Fibroblast of peridontal ligament (primary cell): ENCODE measurements at regions not wholly inside any gene's neighbourhood (a gene's known extent, or its start where the extent isn't known, plus 50 kb on each side); places are given as distances from the start of the nearest gene placed in this dataset.
A peak's percentile ranks its signal among the peaks of the same experiment; 100 is the strongest.
"Not testable (repeated sequence)": the region's sequence is repeated elsewhere in the genome, so short reads cannot be mapped to it uniquely, and the experiment has no call there.

Experiments used
- DNase-seq: peaks from one replicate; pipeline ENCODE4 v3.0.0-alpha.2; 2010; ENCODE audit errors: extremely low read depth

GRCh38 chr12:107586256-107586970, 99.2 kb upstream of the PWP1 start:
- DNase-seq: no peak

DNA sequence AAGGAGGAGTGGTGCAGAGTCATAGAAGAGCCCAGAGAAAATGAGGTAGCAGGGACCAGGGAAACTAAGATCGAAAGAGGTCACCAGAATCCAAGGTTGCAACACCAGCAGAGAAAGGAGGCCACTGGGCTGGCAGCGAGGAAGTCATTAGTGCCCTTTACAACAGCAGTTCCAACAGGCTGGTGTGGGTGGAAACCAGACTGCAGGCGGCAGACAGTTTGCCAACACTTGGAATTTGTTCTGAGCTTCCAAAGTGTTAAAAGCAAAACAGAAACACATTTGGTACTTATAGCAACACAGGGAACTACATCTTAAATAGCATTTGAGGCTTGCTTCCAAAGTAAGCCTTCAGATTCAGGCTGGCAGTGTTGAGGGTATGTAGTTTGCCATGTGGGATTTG, 95.2 kb upstream of the PWP1 start:
- no peak for DNase-seq

DNA sequence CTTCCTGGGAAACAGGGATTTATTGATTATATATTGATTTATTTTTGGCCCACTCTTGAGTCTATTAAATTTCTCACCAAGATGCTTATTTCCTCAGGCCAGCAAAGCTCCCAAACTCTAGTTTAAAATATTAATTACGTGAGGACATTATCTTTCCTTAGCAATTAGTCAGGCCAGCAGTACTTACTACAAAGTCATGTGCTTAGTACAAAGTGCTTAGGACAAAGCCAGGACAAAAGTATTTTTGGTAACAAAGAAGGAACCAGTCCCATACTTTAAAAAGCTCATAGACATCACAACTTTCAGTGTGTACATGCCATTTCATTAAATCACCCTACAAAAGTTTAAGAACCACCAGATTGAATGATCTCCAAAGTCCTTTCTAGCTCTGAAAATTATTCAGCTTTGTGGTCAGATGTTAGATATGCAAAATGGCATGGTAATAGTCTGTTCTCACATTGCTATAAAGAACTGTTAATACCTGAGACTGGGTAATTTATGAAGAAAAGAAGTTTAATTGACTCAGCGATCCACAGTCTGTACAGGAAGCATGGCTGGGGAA, 94.7 kb upstream of the PWP1 start:
- DNase-seq: no peak

DNA sequence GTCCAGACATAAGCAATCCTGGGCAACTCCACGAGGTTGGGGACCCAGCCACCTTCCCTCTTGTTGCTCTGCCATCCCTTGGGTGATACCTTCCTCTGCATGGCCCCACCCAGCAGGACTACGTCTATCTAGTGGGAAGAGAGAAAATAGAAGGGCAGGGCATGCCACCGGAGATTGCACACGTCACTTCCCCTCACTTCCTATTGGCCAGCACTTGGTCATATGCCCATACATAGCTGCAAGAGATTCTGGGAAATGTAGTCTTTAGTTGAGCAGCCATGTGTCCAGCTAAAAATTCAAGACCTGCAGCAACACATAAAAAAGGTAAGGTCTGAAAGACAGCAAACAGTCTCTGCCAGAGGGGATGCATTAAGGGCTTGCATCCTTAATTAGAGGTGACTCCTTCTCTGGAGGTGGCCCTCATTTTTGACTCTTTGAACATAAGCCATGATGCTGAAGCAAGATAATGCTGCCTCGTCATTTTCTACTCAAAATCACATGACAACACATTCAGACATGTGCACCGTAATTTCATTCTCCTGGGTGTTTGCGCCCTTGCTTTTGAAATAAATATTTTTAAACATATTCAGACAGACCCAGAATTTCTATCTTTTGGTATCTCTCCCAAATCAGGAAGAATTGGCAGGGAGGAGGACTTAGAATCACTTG, 91.8 kb upstream of the PWP1 start:
- no peak for DNase-seq

DNA sequence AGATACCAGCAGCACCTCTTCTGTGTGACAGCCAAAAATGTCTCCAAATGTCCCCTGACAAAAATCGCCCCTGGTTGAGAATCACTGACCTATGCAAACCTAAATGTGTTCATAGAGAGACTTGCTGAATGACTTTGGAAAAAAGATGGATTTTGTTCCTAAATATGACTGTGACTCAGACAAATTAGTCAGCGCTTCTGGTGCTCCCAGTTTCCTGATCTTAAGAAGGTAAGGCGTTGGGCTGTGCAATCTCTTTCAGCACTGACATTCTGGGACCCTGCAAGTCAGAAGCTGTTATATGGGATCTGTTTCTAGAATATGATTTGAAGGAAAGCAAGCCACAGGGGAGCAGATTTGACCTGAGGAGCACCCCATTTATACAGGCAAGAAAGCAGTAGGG, 90.6 kb upstream of the PWP1 start:
- peak; percentile 35 for DNase-seq

DNA sequence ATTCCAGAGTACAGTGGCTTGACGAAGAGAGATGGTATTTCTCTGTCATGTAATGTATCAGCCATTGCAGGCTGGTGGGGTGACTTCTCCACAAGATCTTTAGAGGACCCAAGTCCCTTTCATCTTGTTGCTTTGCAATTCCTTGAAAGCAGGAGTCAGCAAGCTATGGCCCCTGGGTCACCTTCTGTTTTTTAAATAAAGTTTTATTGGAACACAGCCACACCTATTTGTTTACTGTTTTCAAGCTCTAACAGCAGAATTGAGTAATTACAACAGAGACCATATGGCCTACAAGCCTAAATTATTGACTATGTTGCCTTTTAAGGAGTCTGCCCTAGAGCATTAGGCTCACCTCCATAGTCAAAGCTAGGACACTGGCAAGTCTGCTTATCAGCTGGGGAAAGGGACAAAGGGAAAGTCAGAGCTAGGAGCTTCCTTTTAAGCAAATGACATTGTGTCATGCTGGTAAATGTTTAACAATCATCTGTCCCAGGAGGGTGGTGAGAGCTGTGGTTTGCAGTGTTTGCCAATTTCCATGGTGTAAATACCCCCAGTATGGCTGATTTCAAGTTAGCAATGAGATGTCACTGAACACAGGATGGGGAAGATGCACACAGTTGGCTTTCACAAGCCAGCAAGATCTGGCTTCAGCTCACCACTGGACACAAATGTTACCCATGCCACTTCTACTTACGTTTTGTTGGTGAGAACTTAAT, 87.7 kb upstream of the PWP1 start:
- DNase-seq: no peak

DNA sequence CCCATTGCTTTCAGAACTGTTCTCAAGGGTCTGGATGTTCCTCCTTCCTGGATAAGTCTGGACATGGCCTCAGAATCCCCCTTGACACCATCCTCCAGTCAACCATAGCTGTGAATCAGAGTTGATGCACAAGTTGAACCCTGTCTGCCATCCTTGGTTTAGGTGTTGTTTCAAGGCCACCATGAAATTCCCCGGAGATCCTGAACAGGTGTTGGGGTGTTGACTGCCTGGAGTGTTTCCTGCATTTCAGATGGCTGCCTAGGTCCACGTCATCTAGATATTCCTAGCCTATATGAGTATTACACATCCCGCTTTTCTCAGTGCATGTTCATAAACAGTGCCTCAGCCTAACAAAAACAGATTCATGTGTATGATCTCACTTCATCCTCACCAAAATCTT, 86.7 kb upstream of the PWP1 start:
- DNase-seq: no peak

DNA sequence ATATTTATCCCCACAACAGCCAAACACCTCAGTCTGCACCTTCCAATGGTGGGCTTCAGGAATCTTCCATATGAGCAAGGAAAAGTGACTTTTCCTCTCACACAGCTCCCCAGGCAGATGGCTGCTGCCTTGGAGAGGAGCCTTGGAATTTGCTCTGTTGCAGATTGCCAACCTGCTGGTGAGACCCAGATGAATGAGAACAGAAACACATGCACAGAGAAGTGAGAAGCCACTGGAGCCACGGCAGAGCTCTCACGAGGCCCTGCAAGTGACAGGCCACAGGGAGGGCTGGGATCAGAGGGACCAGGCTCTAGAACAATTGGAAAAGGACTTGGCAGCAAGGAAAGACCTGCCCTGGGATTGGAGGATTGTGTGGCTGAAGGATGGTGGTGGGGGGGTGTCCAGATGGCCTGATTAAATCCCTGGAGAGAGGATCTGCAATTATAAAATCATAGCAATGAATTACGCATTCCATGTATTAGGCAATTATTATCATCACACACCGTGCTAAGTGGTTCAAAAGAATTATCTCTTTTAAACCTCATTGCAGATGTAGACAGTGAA, 84.9 kb upstream of the PWP1 start:
- no peak for DNase-seq

DNA sequence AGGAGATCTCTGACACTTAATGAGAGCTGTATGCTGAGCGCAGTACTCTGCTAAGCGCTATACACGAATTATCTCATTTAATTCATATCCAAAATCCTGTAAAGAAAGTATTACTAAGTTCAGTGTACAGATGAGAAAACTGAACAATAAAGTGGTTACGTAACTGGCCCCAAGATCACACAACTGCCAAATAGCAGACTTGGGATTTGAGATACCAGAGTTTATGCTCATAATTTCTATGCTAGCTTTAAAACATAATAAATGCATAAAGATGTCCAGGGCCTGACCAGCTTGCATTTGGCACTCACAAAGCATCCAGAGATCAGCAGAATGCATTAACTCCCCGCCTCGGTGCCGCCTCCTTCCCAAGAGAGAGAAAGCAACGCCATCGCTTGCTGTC, 83.2 kb upstream of the PWP1 start:
- DNase-seq: peak; percentile 19

- no peak for DNase-seq
Measured at GRCh38 chr12:107605293-107605692, 80.3 kb upstream of the PWP1 start.

GRCh38 chr12:107607464-107608392, 77.9 kb upstream of the PWP1 start:
- DNase-seq: peak; percentile 75

DNA sequence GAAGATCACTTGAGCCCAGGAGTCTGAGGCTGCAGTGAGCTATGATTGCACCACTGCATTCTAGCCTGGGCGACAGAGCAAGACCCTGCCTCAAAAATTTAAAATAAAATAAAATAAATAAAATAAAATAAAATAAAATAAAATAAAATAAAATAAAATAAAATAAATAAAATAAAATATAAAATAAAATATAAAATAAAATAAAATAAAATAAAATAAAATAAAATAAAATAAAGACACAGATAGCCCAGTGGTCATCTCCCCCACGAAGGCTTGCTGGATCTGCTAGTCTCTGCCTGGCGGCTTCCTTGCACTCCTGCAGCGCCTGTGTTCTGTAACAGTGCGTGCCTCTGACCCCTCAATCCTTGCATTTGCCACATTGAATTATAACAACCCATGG, 76.8 kb upstream of the PWP1 start:
- DNase-seq: not testable (repeated sequence)

- DNase-seq: peak; percentile 49
Measured at GRCh38 chr12:107610021-107610859, 75.4 kb upstream of the PWP1 start.

GRCh38 chr12:107612508-107612907, 73.1 kb upstream of the PWP1 start:
- no peak for DNase-seq

- DNase-seq: no peak
Measured at GRCh38 chr12:107616941-107617340, 68.7 kb upstream of the PWP1 start.

DNA sequence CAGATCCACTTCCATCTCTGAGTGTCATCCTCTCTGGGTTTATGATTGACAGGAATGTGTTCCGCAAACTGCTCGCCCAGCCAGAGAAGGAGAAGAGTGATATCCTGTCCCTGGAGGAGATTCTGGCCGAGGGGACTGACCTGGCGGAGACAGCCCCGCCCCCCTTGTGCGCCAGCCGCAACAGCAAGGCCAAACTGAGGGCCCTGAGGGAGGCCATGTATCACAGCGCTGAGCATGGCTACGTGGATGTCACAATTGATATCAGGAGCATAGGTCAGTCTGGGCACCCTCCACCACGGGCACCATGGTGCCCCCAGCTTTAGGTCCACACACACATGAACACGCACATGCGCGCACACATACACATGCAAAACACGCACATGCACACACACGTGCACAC, 67.5 kb upstream of the PWP1 start:
- no peak for DNase-seq

DNA sequence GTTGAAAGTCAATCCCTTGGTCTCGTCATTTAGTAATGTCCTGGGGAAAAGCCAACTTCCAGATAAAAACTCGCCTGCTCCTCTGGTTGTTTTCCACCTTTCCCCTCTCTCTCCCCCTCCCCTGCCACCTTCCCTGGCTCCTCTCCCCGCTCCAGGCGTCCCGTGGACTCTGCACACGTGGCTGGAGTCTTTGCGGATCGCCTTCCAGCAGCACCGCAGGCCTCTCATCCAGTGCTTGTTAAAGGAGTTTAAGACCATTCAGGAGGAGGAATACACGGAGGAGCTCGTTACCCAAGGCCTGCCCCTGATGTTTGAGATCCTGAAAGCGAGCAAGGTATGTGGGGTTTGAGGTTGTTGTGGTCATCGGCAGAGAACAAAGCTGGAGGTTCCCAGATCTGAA, 65.8 kb upstream of the PWP1 start:
- DNase-seq: no peak

DNA sequence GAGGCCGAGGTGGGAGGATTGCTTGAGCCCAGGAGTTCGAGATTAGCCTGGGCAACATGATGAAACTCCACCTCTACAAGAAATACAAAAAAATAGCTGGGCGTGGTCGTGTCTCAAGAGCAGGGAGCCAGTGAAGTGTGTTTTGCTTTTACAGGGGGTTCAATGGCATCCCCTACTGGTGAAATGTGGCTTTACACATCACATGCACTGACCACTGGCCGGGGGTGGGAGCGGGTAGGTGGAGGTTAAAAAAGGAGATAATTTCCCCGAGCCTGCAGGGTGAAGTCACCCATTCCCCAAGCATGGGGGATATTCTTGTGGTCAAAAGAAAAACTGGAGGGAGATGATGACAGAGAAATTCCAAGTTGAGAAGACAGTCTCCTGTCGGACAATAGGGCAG, 63.6 kb upstream of the PWP1 start:
- DNase-seq: peak; percentile 9

- no peak for DNase-seq
Measured at GRCh38 chr12:107624493-107624892, 61.1 kb upstream of the PWP1 start.

DNA sequence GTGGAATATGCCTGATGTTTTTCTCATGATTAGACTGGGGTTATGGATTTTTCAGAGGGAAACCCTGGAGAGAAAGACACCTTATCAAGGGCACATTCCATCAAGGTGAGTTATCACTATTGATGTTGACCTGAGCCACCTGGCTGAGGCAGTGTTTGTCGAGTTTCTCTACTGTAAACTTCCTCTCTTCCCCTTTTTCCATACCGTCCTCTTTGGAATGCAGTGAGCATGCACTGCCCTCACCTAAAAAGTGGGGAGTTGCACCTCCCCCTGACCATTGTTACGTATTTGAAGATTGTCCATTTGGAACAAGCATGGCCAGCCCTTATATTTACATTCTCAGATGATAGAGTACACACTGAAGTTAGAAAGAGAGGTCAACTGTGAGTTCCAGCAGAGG, 53.9 kb upstream of the PWP1 start:
- no peak for DNase-seq
